Adrenal gland (tissue), 5 donors: ENCODE measurements at regions not wholly inside any gene's neighbourhood (a gene's known extent, or its start where the extent isn't known, plus 50 kb on each side); places are given as distances from the start of the nearest gene placed in this dataset.

Experiments used
- POLR2A ChIP-seq, 2 donors: fragments of 450-650 bp; IDR thresholded peaks; one replicate each; pipeline ENCODE4 v1.6.1; 2017; ENCODE audit warnings: antibody characterized with exemption in 2 of 2, mild to moderate bottlenecking in 2 of 2, moderate library complexity in 1 of 2
- TF ChIP-seq, protein P1 (sequence below), 6 experiments: fragments of 450-650 bp in 4 of 6; fragments of 200-600 bp in 2 of 6; sonication (generic) in 1 of 6; IDR thresholded peaks; 1 replicate in 5 of 6; 2 replicates in 1 of 6; pipeline versions ENCODE4 v1.5.1 to v1.8.0; 2016 to 2021; ENCODE audit warnings: antibody characterized with exemption in 6 of 6, mild to moderate bottlenecking in 2 of 6, moderate library complexity in 1 of 6
- donor health status: DM: no; HTN: no; CAD: no.

DNA sequence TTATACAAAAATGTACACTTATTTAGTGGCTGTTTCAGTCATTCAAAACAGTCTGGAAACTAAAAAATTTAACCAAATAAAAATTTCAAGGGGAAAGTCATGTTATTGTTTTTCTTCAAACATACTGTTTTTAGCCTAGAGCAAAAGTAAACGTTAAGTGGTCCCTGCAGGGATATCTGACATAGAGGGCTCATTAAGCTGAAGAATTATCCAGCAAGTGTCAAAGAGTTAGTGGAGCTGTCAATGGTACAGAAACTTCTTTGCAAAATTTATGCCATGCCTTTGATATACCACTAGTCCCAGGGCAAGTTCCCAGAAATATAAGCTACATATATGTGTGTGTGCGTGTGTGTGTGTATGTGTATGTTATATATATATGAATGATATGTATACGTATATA is 894.2 kb downstream of the KCNJ2 start:
- no peak for TF ChIP-seq POLR2A (IDR thresholded peaks at IDR 0.05)
- TF ChIP-seq, protein P1, sequence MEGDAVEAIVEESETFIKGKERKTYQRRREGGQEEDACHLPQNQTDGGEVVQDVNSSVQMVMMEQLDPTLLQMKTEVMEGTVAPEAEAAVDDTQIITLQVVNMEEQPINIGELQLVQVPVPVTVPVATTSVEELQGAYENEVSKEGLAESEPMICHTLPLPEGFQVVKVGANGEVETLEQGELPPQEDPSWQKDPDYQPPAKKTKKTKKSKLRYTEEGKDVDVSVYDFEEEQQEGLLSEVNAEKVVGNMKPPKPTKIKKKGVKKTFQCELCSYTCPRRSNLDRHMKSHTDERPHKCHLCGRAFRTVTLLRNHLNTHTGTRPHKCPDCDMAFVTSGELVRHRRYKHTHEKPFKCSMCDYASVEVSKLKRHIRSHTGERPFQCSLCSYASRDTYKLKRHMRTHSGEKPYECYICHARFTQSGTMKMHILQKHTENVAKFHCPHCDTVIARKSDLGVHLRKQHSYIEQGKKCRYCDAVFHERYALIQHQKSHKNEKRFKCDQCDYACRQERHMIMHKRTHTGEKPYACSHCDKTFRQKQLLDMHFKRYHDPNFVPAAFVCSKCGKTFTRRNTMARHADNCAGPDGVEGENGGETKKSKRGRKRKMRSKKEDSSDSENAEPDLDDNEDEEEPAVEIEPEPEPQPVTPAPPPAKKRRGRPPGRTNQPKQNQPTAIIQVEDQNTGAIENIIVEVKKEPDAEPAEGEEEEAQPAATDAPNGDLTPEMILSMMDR (IDR thresholded peaks at IDR 0.05) = no peak
